Fibroblast of the aortic adventitia (primary cell): ENCODE measurements at regions not wholly inside any gene's neighbourhood (a gene's known extent, or its start where the extent isn't known, plus 50 kb on each side); places are given as distances from the start of the nearest gene placed in this dataset.

ENCODE experiments used
- DNase-seq: peaks from one replicate; pipeline ENCODE4 v3.0.0-alpha.2; 2010; ENCODE audit warnings: low read depth
- H3K4me3 ChIP-seq: 2 replicates; pipeline ENCODE4 v1.5.1; 2011; ENCODE audit warnings: low read depth, mild to moderate bottlenecking, control low read depth, low read length, moderate library complexity
- TF ChIP-seq, protein P1 (sequence below): IDR thresholded peaks from 2 replicates; pipeline ENCODE4 v1.5.1; 2011; ENCODE audit warnings: mild to moderate bottlenecking, low read length, control low read depth, inconsistent platforms; ENCODE audit not compliant: insufficient read depth

DNA sequence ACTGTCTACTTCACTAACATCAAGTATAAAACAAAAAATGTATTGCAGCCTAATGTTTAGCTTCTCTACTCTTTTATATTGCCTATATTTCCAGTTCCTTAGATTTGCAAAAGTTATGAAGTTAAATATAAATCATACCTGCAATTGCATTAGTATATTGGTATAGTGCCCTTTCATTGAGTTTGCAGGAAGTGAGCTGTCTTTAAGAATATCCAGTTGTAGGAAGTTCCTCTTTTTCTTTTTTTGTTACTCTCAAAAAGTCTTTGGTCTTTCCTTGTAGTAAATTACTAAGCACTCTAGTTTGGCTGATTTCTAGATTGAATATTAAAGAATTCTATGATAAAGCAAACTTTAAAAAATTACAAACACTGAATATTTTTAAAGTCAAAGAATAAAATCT is 71.3 kb upstream of the FN1 start:
- H3K4me3 ChIP-seq = no peak overlapping the region
- TF ChIP-seq, protein P1, sequence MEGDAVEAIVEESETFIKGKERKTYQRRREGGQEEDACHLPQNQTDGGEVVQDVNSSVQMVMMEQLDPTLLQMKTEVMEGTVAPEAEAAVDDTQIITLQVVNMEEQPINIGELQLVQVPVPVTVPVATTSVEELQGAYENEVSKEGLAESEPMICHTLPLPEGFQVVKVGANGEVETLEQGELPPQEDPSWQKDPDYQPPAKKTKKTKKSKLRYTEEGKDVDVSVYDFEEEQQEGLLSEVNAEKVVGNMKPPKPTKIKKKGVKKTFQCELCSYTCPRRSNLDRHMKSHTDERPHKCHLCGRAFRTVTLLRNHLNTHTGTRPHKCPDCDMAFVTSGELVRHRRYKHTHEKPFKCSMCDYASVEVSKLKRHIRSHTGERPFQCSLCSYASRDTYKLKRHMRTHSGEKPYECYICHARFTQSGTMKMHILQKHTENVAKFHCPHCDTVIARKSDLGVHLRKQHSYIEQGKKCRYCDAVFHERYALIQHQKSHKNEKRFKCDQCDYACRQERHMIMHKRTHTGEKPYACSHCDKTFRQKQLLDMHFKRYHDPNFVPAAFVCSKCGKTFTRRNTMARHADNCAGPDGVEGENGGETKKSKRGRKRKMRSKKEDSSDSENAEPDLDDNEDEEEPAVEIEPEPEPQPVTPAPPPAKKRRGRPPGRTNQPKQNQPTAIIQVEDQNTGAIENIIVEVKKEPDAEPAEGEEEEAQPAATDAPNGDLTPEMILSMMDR = no peak
- DNase-seq = no peak

DNA sequence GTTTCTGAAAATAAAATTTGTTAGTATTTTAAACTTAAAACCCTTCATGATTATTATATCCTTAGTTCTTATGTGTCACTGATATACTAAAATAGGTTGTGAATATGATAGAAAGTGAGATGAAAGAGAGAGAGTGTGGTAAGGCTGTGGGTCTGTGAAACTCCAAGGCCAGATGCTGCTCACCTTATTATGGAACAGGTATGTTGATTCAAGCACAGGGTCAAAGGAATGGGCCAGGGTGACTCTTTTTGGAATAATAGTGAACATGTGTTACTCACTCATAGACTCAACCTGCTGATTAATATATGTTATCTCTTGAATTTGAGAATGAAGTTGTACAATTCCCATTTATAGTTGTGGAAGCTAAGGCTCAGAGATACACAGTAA is 70.7 kb upstream of the FN1 start:
- no peak overlapping the region for H3K4me3 ChIP-seq
- TF ChIP-seq, protein P1 = no peak
- no peak for DNase-seq

DNA sequence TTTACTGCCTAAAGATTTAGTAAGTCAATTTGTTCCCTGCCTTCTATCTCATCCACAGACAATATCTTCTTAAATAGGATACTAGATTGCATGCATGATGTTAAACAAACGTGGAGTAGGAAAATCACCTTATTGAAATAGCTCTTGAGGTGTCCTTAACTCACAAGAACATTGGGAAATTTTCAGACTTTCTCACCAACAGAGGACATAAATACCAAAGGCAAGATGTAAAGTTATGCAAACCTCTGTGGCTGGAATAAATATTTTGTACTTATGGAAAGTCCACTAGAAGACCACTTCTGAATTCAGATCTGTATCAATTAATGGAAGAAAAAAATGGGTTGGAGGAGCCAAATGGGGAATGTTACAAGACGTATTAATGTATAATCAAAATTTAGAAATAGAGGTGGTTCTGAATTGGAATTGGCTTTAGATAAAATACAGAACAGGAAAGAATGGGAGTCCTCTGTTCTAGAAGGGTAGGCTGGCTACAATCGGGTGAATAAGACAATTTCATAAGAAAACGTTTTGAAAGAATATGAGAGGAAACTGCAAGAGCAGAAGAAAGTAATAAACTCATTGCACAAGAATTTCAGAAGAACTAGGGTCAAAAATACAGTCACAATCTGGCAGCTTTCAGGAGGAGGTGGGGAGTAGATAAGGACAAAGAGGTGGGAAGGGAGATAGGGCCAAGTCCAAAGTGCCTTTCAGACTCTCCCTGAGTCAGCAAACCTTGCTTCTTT is 69.3 kb upstream of the FN1 start:
- peak; percentile 99 for DNase-seq
- TF ChIP-seq, protein P1 = no peak
- no peak overlapping the region for H3K4me3 ChIP-seq

DNA sequence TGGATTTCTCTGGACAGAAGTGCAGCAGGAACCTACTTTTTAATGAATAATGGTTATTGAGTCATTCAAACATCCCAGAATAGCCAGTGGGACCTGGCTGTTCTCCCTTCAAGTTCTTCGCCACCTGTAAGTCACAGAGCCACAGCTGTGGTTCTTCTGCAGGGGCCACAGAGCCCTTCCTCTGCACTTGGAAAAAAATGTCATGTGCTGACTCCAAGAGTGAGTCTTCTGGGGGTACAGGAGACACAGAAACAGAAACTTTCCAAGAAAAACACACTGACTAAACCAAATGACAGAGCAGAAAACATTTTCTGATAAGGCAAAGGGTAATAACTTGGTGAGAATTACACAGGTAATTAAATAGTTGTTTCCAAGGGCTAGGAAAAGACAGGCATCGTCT is 68.7 kb upstream of the FN1 start:
- peak; percentile 38 for DNase-seq
- no peak overlapping the region for H3K4me3 ChIP-seq
- TF ChIP-seq, protein P1 = no peak

DNA sequence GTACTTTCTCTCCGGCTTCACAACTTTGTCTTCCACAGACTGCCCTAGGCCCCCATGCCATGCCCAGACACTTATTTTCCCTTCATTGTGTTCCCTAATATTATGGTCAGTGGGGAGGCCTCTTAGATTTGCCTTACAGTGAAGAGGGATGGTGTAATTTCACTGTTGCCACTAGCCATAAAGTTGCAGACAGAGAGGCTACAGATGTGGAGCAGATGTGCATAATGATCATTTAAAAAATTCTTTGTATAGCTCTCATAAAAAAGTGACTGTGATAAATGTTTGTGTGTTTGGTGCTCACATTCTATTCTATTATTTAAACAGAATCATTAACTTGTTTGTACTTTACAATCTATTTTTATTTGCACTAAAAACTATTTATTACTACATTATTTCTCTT is 67.5 kb upstream of the FN1 start:
- no peak overlapping the region for H3K4me3 ChIP-seq
- TF ChIP-seq, protein P1 = no peak
- peak; percentile 36 for DNase-seq

DNA sequence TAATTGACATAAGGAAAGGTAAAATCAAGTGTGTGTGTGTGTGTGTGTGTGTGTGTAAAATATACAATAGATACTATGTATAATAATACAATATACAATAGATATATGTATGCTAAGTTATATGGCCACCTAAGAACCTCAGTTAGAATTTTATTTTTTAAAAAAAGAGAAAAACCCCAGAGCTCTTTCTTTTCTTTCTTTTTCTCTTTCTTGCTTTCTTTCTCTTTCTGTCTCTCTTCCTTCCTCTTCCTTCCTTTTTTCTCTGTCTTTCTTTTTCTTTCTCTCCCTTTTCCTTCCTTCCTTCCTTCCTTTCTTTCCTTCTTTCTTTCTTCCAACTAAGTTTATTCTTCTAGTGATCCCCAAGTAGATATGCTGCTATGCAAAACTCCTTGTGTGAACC is 64.6 kb upstream of the FN1 start:
- no peak for DNase-seq
- no peak overlapping the region for H3K4me3 ChIP-seq
- TF ChIP-seq, protein P1 = no peak

DNA sequence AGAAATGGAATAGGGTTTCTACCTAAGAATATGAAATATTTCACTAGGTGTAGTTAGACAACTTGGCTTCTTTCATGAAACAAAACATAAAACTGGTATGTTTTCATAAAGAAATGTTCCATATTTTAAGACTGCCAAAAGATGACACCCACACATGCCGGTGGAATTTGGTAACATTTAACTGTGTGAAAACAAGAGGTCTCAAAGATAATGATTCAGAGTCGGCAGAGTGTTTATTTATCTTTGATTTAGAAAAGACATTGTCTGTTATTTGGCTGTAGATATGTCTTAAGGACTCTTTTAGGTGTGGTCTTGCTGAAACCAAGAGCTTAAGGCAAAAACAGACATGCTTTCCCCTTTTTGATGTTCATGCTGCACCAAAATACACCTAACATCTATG is 63.5 kb upstream of the FN1 start:
- no peak overlapping the region for H3K4me3 ChIP-seq
- TF ChIP-seq, protein P1 = no peak
- no peak for DNase-seq
